ENCODE measurements at regions not wholly inside any gene's neighbourhood (a gene's known extent, or its start where the extent isn't known, plus 50 kb on each side); places are given as distances from the start of the nearest gene placed in this dataset.
A peak's percentile ranks its signal among the peaks of the same experiment; 100 is the strongest.

GRCh38 chr7:47693216-47693615 is 111.3 kb upstream of the TNS3 start:
- no peaks in the 10 kb centered on the region for H4K20me1 ChIP-seq (ENCODE audit: insufficient read depth, low read length)
- TF ChIP-seq MAZ (IDR thresholded peaks at IDR 0.05; ENCODE audit: borderline replicate concordance, low read depth, low read length) (no peak), CTCF (conservative IDR thresholded peaks at IDR 0.05; ENCODE audit: low read depth, low read length) (no peak), ELK1 (IDR thresholded peaks at IDR 0.05; ENCODE audit: borderline replicate concordance, low read depth, low read length) (no peak), CEBPB (IDR thresholded peaks at IDR 0.05; ENCODE audit: low read depth, low read length) (peak; percentile 95), BHLHE40 (IDR thresholded peaks at IDR 0.05; ENCODE audit: low read depth, low read length) (peak; percentile 60), POLR2A (IDR thresholded peaks at IDR 0.05; ENCODE audit: low read depth, low read length) (no peak)
- ChIA-PET CTCF (no interaction called here), POLR2A (ENCODE audit: unreplicated experiment) (interaction anchor here (0.6 kb wide), 1 partner anchor 237 kb away, joined by 3 read pairs; no protein-coding TSS in a partner anchor)
- 0 out of 2 replicates have a peak overlapping the region, but pooled peaks have one; percentile 43 for H3K14ac ChIP-seq (replicated peaks; ENCODE audit: low read depth, low read length)
- H2BK15ac ChIP-seq (ENCODE audit: low read depth, low read length), result peak overlapping the region; percentile 39; the same call in 1 of the 3 replicates
- peak overlapping the region; percentile 55; the same call in 1 of the 2 replicates for H3K4ac ChIP-seq (ENCODE audit: low read depth, low read length)
- no peak overlapping the region for H4K5ac ChIP-seq (ENCODE audit: low read depth, low read length)
- no peak overlapping the region for H4K8ac ChIP-seq (ENCODE audit: low read depth in 2 of 2, low read length in 2 of 2)
- peak overlapping the region; percentile 65 for H2BK20ac ChIP-seq (ENCODE audit: low read depth, low read length)
- DNase-seq (peak; percentile 76), ATAC-seq (ENCODE audit: low read depth) (peak; percentile 73)
- peak overlapping the region; percentile 61; the same call in 1 of the 2 replicates for H3K18ac ChIP-seq (ENCODE audit: low read depth, low read length)
- no peaks in the 10 kb centered on the region for H3K79me1 ChIP-seq (ENCODE audit: low read depth in 1 of 2, low read length in 2 of 2)
- dilution Hi-C loops (cut with HindIII; ENCODE audit: low sequenced_read_pairs, unreplicated experiment), result no loop called here
- H3K4me1 ChIP-seq (ENCODE audit: control insufficient read depth, insufficient read depth, low read length), result peaks cover 6% of the 10 kb centered on the region
- WGBS, 2 experiments (ENCODE audit: extremely low coverage in 2 of 2, insufficient read length in 1 of 2), result 95% methylated on average over 3 of the region's 4 CpGs; no CpG with 5 or more reads in 1 of the 2 experiments
- peak overlapping the region; percentile 26 for H2AFZ ChIP-seq (replicated peaks; ENCODE audit: low read length, poor library complexity)
- BruUV-seq (replicated peaks), result no TSS peak
- H3K27me3 ChIP-seq (ENCODE audit: control insufficient read depth, insufficient read depth, low read length), result no peaks in the 10 kb centered on the region
- H2AK5ac ChIP-seq (ENCODE audit: low read depth, low read length), result peak overlapping the region; percentile 96; the same call in 1 of the 2 replicates
- H3K23ac ChIP-seq (ENCODE audit: low read depth, low read length), result no peak overlapping the region
- in situ Hi-C loops (cut with MboI; ENCODE audit: low sequenced_read_pairs), result no loop called here
- no peaks in the 10 kb centered on the region for H3K9me3 ChIP-seq (ENCODE audit: control insufficient read depth, insufficient read depth, low read length)
- H2AK9ac ChIP-seq (replicated peaks; ENCODE audit: low read depth, low read length, poor library complexity), result peak overlapping the region; percentile 52
- no peak overlapping the region for H3K9ac ChIP-seq (ENCODE audit: low read depth, low read length)
- H3K4me2 ChIP-seq (ENCODE audit: low read depth, low read length), result no peak overlapping the region
- H3K36me3 ChIP-seq (ENCODE audit: control insufficient read depth, insufficient read depth, low read length), result no peaks in the 10 kb centered on the region
- H2BK120ac ChIP-seq (ENCODE audit: low read depth, low read length), result peak overlapping the region; percentile 24
- H3K9me1 ChIP-seq (ENCODE audit: insufficient read depth, low read length), result peaks cover 5% of the 10 kb centered on the region; the same call in 1 of the 2 replicates
- H3K56ac ChIP-seq (ENCODE audit: extremely low read depth, insufficient read depth, low read length), result peak overlapping the region; percentile 6; the same call in 1 of the 2 replicates
- no peak overlapping the region for H2BK5ac ChIP-seq (ENCODE audit: low read depth, low read length, poor library complexity, severe bottlenecking)
- no peak overlapping the region; the same call in 1 of the 2 replicates for H4K91ac ChIP-seq (ENCODE audit: insufficient read depth, low read depth, low read length)
- intact Hi-C loops (cut with micrococcal nuclease), result no loop called here
- H3K4me3 ChIP-seq (ENCODE audit: insufficient read depth, low read depth, low read length), result no peak overlapping the region
- no peak overlapping the region for H3K27ac ChIP-seq (ENCODE audit: insufficient read depth, low read length)
